NB4 (cell line): ENCODE measurements at regions not wholly inside any gene's neighbourhood (a gene's known extent, or its start where the extent isn't known, plus 50 kb on each side); places are given as distances from the start of the nearest gene placed in this dataset.

ENCODE experiments used
- DNase-seq: peaks from one replicate; pipeline ENCODE4 v3.0.0; 2010; ENCODE audit warnings: low read depth
- H3K4me3 ChIP-seq: one replicate; pipeline ENCODE4 v1.5.1; 2011; ENCODE audit warnings: mild to moderate bottlenecking, low read depth, low read length, moderate library complexity
- MYC ChIP-seq: IDR thresholded peaks from 2 replicates; pipeline ENCODE4 v1.6.1; 2011; ENCODE audit warnings: low read depth, low read length
- POLR2A ChIP-seq: IDR thresholded peaks from 2 replicates; pipeline ENCODE4 v1.6.1; 2011; ENCODE audit warnings: mild to moderate bottlenecking; ENCODE audit not compliant: insufficient read length; ENCODE audit errors: extremely low read depth
- TF ChIP-seq, protein P1 (sequence below): IDR thresholded peaks from 2 replicates; pipeline ENCODE4 v1.6.1; 2011; ENCODE audit warnings: low read depth, low read length
- TF ChIP-seq, protein P2 (sequence below): IDR thresholded peaks from one replicate; pipeline ENCODE4 v1.5.1; 2012; ENCODE audit warnings: low read depth, low read length

DNA sequence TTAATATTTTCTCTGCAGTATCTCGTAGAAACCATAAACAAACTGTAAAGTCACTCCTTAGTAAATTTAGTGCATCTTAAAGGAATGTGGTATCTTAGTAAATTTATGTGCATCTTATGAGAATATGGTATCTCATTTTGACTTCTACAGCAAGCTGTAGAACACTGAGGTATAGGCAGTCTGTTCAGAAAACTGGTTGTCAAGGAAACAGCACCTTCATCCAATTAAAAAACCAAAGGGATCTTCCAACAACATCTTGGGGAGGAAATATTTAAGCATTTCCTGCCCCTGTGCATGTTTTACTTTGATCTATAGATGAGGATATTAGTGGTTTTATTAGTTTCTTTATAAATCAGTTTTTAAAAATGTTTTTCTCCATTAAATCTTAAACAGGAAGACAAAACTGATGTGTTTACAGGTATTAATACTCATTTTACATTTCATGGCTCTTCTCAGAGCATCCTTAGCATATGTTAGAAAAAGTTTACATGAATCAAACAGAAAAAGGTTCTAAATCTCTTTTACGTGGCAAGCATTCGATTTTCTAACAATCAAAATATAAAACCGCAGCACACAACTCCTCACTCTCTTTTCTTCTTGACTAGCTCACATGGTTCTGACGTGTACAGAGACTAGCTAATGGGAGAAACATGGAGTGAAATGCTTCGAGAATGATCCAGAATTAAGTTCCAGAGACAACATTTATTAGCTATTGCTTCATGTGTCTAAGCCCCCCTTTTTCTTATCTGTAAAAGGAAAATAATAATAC is 668.8 kb downstream of the PTPRC start:
- H3K4me3 ChIP-seq = no peak overlapping the region
- TF ChIP-seq, protein P1, sequence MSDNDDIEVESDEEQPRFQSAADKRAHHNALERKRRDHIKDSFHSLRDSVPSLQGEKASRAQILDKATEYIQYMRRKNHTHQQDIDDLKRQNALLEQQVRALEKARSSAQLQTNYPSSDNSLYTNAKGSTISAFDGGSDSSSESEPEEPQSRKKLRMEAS = no peak
- TF ChIP-seq POLR2A (no peak), MYC (no peak)
- TF ChIP-seq, protein P2, sequence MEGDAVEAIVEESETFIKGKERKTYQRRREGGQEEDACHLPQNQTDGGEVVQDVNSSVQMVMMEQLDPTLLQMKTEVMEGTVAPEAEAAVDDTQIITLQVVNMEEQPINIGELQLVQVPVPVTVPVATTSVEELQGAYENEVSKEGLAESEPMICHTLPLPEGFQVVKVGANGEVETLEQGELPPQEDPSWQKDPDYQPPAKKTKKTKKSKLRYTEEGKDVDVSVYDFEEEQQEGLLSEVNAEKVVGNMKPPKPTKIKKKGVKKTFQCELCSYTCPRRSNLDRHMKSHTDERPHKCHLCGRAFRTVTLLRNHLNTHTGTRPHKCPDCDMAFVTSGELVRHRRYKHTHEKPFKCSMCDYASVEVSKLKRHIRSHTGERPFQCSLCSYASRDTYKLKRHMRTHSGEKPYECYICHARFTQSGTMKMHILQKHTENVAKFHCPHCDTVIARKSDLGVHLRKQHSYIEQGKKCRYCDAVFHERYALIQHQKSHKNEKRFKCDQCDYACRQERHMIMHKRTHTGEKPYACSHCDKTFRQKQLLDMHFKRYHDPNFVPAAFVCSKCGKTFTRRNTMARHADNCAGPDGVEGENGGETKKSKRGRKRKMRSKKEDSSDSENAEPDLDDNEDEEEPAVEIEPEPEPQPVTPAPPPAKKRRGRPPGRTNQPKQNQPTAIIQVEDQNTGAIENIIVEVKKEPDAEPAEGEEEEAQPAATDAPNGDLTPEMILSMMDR = no peak
- no peak for DNase-seq

DNA sequence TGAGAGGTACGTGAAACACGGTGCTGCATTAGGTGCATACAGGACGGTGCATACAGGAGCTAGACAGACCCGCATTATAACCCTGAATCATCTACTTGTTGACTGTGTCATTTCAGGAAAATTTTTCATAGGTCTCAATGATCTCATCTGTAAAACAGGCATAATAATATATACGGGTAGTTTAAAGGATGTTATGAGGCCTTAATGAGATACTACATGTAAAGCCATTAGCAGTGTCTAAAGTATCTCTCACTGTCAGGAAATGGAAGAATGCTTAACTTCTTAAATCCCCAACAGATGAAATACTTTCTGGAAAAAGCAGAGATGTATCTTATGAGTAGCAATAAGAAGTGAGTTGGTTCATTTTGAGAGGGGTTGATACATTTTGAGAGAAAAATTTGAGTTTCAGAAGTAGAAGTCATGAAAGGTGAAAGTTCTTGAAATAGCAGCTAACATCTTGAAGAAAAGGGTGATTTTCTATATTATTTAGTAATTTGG is 669.6 kb downstream of the PTPRC start:
- no peak for TF ChIP-seq POLR2A
- TF ChIP-seq, protein P1 = no peak
- no peak for TF ChIP-seq MYC
- TF ChIP-seq, protein P2 = no peak
- DNase-seq = no peak

DNA sequence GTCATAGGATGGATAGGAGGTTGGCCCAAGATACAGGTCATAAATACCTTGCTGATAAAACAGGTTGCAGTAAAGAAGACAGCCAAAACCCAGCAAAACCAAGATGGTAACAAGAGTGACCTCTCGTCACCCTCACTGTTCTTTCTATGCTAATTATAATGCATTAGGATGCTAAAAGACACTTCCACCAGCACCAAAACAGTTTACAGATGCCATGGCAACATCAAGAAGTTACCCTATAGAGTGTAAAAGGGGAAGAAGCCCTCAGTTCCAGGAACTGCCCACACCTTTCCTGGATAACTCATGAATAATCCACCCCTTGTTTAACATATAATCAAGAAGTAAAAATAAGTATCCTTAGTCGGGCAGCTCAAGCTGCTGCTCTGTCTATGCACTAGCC is 671.9 kb downstream of the PTPRC start:
- no peak for DNase-seq
- TF ChIP-seq MYC (no peak), POLR2A (no peak)
- TF ChIP-seq, protein P1 = no peak
- TF ChIP-seq, protein P2 = no peak
- no peak overlapping the region for H3K4me3 ChIP-seq

More for the DNA sequence above, 669.6 kb downstream of the PTPRC start:
- no peak overlapping the region for H3K4me3 ChIP-seq

DNA sequence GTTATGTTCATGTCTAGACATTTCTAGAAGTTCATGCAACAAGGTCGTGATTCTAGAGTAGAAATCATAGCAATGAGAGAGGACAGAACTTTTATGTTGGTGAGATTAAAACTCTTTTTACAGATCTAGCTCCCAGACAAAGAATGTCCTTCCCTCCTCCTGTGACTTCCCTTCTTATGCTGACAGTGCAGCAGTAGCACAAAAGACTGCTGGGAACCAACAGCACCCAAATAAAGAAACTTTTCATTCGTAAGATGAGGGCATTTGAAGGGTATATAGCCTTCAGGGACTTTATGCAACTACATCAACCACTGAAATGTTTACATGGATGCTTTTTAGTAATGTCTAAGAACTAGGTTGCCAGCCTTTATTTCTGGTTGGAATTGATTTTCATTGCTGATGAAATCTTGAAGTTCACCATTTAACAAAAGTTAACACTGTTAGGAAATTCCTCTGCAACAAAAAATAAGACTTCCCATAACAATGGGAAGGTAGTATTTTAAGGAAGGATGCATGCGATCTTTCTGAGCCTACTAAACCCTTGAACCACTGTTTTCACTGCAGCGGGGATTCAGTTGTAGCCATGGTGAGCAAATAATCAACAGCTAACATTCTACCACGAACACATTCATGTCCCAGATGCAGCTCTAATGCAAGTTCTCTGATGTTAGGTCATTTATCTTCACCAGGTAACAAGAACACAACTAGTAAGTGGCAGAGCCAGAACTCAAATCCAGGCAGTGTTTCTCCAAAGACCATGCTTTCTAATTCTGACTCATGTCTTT is 672.8 kb downstream of the PTPRC start:
- no peak overlapping the region for H3K4me3 ChIP-seq
- no peak for DNase-seq
- TF ChIP-seq, protein P2 = no peak
- TF ChIP-seq, protein P1 = no peak
- TF ChIP-seq MYC (no peak), POLR2A (no peak)

DNA sequence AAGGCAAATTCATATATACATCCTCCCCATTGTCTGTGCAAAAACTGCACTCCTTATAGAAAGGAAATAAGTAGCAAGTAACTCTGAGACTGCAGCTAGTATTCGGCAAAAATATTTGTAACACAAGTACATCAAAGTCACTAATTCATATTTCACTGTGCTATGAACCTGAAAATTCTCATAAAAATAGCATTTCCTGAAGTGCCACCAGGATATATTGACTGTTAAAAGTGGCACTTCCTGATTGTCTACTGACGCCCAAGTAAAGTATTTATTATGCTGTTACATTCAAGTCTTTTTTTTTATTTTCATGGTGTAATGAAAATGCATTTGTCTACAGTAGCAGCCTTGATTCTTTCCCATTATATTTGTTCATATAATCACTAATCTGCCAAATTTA is 673.8 kb downstream of the PTPRC start:
- H3K4me3 ChIP-seq = no peak overlapping the region
- TF ChIP-seq MYC (no peak), POLR2A (no peak)
- TF ChIP-seq, protein P2 = no peak
- TF ChIP-seq, protein P1 = no peak
- DNase-seq = no peak
